KMS-11 (cell line): ENCODE measurements at regions not wholly inside any gene's neighbourhood (a gene's known extent, or its start where the extent isn't known, plus 50 kb on each side); places are given as distances from the start of the nearest gene placed in this dataset.

Experiments used
- H2AFZ ChIP-seq: fragments of 200-600 bp; sonication (generic); 2 replicates; pipeline ENCODE4 v1.6.1; 2016; ENCODE audit warnings: antibody characterized with exemption, mixed run types, low read depth
- H3K27ac ChIP-seq: fragments of 200-600 bp; sonication (generic); 2 replicates; pipeline ENCODE4 v1.6.1; 2016; ENCODE audit warnings: mild to moderate bottlenecking, mixed run types
- H3K27me3 ChIP-seq: fragments of 200-600 bp; sonication (generic); 2 replicates; pipeline ENCODE4 v1.6.1; 2017; ENCODE audit warnings: mild to moderate bottlenecking, low read depth, mixed run types, moderate library complexity; ENCODE audit not compliant: insufficient read depth
- H3K36me3 ChIP-seq: fragments of 200-600 bp; sonication (generic); 2 replicates; pipeline ENCODE4 v1.6.1; 2017; ENCODE audit warnings: mild to moderate bottlenecking, mixed run types; ENCODE audit not compliant: insufficient read depth
- H3K4me1 ChIP-seq: fragments of 200-600 bp; sonication (generic); 2 replicates; pipeline ENCODE4 v1.6.1; 2016; ENCODE audit warnings: mild to moderate bottlenecking, low read depth, mixed run types; ENCODE audit not compliant: poor library complexity, severe bottlenecking
- H3K4me2 ChIP-seq: fragments of 200-600 bp; sonication (generic); 2 replicates; pipeline ENCODE4 v1.7.0; 2016; ENCODE audit warnings: mild to moderate bottlenecking, mixed run types
- H3K4me3 ChIP-seq: fragments of 200-600 bp; sonication (generic); IDR thresholded peaks from 2 replicates; pipeline ENCODE4 v1.6.1; 2017; ENCODE audit warnings: low read depth, low read length, mixed read lengths; ENCODE audit not compliant: insufficient read depth
- H3K79me2 ChIP-seq: fragments of 200-600 bp; sonication (generic); 2 replicates; pipeline ENCODE4 v1.6.1; 2016; ENCODE audit warnings: low read depth, mixed run types; ENCODE audit not compliant: insufficient read depth
- H3K9ac ChIP-seq: fragments of 200-600 bp; sonication (generic); 2 replicates; pipeline ENCODE4 v1.6.1; 2016; ENCODE audit warnings: mild to moderate bottlenecking, mixed run types
- H4K20me1 ChIP-seq: fragments of 200-600 bp; sonication (generic); 2 replicates; pipeline ENCODE4 v1.6.1; 2016; ENCODE audit warnings: mild to moderate bottlenecking, mixed run types; ENCODE audit not compliant: insufficient read depth
- TF ChIP-seq, protein P1 (sequence below): fragments of 200-600 bp; sonication (generic); conservative IDR thresholded peaks from 2 replicates; pipeline ENCODE4 v1.6.1; 2017; ENCODE audit warnings: low read depth, mild to moderate bottlenecking, antibody characterized with exemption, low read length, moderate library complexity, mixed read lengths

- H3K9ac ChIP-seq: no peak overlapping the region
- TF ChIP-seq, protein P1, sequence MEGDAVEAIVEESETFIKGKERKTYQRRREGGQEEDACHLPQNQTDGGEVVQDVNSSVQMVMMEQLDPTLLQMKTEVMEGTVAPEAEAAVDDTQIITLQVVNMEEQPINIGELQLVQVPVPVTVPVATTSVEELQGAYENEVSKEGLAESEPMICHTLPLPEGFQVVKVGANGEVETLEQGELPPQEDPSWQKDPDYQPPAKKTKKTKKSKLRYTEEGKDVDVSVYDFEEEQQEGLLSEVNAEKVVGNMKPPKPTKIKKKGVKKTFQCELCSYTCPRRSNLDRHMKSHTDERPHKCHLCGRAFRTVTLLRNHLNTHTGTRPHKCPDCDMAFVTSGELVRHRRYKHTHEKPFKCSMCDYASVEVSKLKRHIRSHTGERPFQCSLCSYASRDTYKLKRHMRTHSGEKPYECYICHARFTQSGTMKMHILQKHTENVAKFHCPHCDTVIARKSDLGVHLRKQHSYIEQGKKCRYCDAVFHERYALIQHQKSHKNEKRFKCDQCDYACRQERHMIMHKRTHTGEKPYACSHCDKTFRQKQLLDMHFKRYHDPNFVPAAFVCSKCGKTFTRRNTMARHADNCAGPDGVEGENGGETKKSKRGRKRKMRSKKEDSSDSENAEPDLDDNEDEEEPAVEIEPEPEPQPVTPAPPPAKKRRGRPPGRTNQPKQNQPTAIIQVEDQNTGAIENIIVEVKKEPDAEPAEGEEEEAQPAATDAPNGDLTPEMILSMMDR: no peak
- no peaks in the 10 kb centered on the region for H3K4me1 ChIP-seq
- no peak overlapping the region for H3K4me3 ChIP-seq
- H3K27ac ChIP-seq: no peak overlapping the region
- H3K79me2 ChIP-seq: no peaks in the 10 kb centered on the region
- H3K27me3 ChIP-seq: no peaks in the 10 kb centered on the region
- H3K4me2 ChIP-seq: no peak overlapping the region
- no peaks in the 10 kb centered on the region for H3K36me3 ChIP-seq
- H2AFZ ChIP-seq: no peak overlapping the region
- H4K20me1 ChIP-seq: no peaks in the 10 kb centered on the region
Measured at GRCh38 chr11:129702410-129703398, 112.9 kb upstream of the TMEM45B start.

GRCh38 chr11:129703846-129704245 lies 111.8 kb upstream of the TMEM45B start:
- Histone ChIP-seq H4K20me1 (no peaks in the 10 kb centered on the region), H3K27me3 (no peaks in the 10 kb centered on the region), H3K4me3 (no peak overlapping the region), H2AFZ (no peak overlapping the region), H3K4me1 (no peaks in the 10 kb centered on the region), H3K36me3 (no peaks in the 10 kb centered on the region), H3K4me2 (no peak overlapping the region), H3K27ac (no peak overlapping the region), H3K9ac (no peak overlapping the region), H3K79me2 (no peaks in the 10 kb centered on the region)
- TF ChIP-seq, protein P1: no peak

GRCh38 chr11:129704831-129705230 lies 110.8 kb upstream of the TMEM45B start:
- no peak overlapping the region for H3K4me2 ChIP-seq
- H4K20me1 ChIP-seq: no peaks in the 10 kb centered on the region
- H3K9ac ChIP-seq: no peak overlapping the region
- no peaks in the 10 kb centered on the region for H3K27me3 ChIP-seq
- TF ChIP-seq, protein P1: no peak
- H3K4me3 ChIP-seq: no peak overlapping the region
- H3K4me1 ChIP-seq: no peaks in the 10 kb centered on the region
- no peaks in the 10 kb centered on the region for H3K79me2 ChIP-seq
- no peaks in the 10 kb centered on the region for H3K36me3 ChIP-seq
- no peak overlapping the region for H2AFZ ChIP-seq
- no peak overlapping the region for H3K27ac ChIP-seq

- Histone ChIP-seq H3K4me3 (no peak overlapping the region), H3K4me1 (no peaks in the 10 kb centered on the region), H3K4me2 (no peak overlapping the region), H2AFZ (no peak overlapping the region), H3K79me2 (no peaks in the 10 kb centered on the region), H3K36me3 (no peaks in the 10 kb centered on the region), H3K27ac (no peak overlapping the region), H4K20me1 (no peaks in the 10 kb centered on the region), H3K27me3 (no peaks in the 10 kb centered on the region), H3K9ac (no peak overlapping the region)
- TF ChIP-seq, protein P1: no peak
Measured at GRCh38 chr11:129705341-129705740, 110.3 kb upstream of the TMEM45B start.
